ENCODE measurements at regions not wholly inside any gene's neighbourhood (a gene's known extent, or its start where the extent isn't known, plus 50 kb on each side); places are given as distances from the start of the nearest gene placed in this dataset.

DNA sequence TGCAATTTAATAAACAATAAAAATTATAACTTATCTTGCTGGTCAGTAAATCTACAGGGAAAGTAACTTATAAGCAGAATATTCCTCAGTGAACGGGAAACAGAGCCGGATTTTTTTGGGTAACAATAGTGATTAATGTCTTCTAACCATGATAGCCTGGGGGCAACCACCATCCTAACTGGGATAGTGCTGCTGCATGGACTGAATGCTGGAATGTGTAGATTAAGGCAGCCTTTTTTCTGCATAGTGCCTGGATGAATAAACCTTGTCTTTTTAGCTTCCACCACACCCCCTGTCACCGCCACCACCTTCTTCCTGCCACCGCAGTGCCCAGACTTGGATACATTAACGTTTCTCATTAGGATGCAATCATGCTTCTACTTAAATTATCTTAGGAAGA lies 83.6 kb upstream of the LNX1 start:
- no TSS peak for BruUV-seq (replicated peaks)
- ChIA-PET POLR2A (no interaction called here), RAD21 (ENCODE audit: low non-redundant PET in 1 of 2, low total read pairs in 2 of 2, uncharacterized antibody in 2 of 2, unreplicated experiment in 2 of 2) (no interaction called here), CTCF (no interaction called here)
- intact Hi-C loops (cut with micrococcal nuclease), result no loop called here
- no peaks in the 10 kb centered on the region for H3K79me2 ChIP-seq (ENCODE audit: insufficient read depth, low read length)
- no peak overlapping the region for H3K27ac ChIP-seq (ENCODE audit: low read depth, low read length)
- no peak overlapping the region for H3K9ac ChIP-seq (ENCODE audit: low read length)
- DNase-seq (ENCODE audit: low read depth, low spot score), result no peak
- H3K4me1 ChIP-seq (ENCODE audit: control insufficient read depth in 1 of 2, insufficient read depth in 2 of 2, low read length in 2 of 2), result no peaks in the 10 kb centered on the region
- no peak overlapping the region for H3K4me2 ChIP-seq (ENCODE audit: low read length)
- H2AFZ ChIP-seq (ENCODE audit: low read depth, low read length, poor library complexity, severe bottlenecking), result no peak overlapping the region
- peaks cover 25% of the 10 kb centered on the region for H3K27me3 ChIP-seq (ENCODE audit: insufficient read depth, low read length)
- TF ChIP-seq POLR2AphosphoS5 (IDR thresholded peaks at IDR 0.05; ENCODE audit: low read depth, low read length) (no peak), YY1 (IDR thresholded peaks at IDR 0.05; ENCODE audit: extremely low read depth, insufficient replicate concordance, low read depth, low read length) (no peak), ELF1 (IDR thresholded peaks at IDR 0.05; ENCODE audit: borderline replicate concordance, low read depth) (no peak)
- H3K9me2 ChIP-seq (ENCODE audit: insufficient read depth), result no peaks in the 10 kb centered on the region
- H4K20me1 ChIP-seq (ENCODE audit: insufficient read depth), result no peaks in the 10 kb centered on the region
- no peaks in the 10 kb centered on the region for H3K36me3 ChIP-seq (ENCODE audit: control insufficient read depth in 1 of 2, insufficient read depth in 2 of 2, low read length in 2 of 2)
- ATAC-seq, result no peak
- no peak overlapping the region for H3K4me3 ChIP-seq (replicated peaks in 1 of 2; ENCODE audit: low read depth in 1 of 2, low read length in 2 of 2)
- no peaks in the 10 kb centered on the region for H3K9me3 ChIP-seq (ENCODE audit: control insufficient read depth in 1 of 2, insufficient read depth in 1 of 2, low read depth in 1 of 2, low read length in 2 of 2)

DNA sequence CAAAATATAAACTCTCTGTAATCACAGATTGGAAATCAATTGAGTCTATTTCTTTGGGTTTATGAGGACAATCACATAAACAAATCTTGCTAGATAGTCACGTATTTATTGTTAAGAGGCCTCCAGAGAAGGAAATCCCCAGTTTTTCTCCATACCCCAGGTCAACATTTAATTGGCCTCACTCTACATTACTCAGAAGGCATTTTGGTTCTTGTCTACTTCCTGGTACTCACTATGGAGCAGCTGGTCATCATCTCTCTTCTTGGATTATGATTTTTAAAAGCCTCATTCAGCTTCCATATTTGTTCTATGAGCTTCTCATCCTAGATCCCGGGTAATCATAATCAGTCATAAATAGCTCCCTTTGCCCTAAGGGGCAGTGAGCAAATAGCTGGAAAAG lies 81.6 kb upstream of the LNX1 start:
- Histone ChIP-seq H3K36me3 (ENCODE audit: control insufficient read depth in 1 of 2, insufficient read depth in 2 of 2, low read length in 2 of 2) (no peaks in the 10 kb centered on the region), H3K27me3 (ENCODE audit: insufficient read depth, low read length) (peaks cover 23% of the 10 kb centered on the region), H3K9me2 (ENCODE audit: insufficient read depth) (no peaks in the 10 kb centered on the region), H3K4me2 (ENCODE audit: low read length) (no peak overlapping the region), H3K79me2 (ENCODE audit: insufficient read depth, low read length) (no peaks in the 10 kb centered on the region), H3K27ac (ENCODE audit: low read depth, low read length) (no peak overlapping the region), H3K9me3 (ENCODE audit: control insufficient read depth in 1 of 2, insufficient read depth in 1 of 2, low read depth in 1 of 2, low read length in 2 of 2) (no peaks in the 10 kb centered on the region), H4K20me1 (ENCODE audit: insufficient read depth) (no peaks in the 10 kb centered on the region), H3K9ac (ENCODE audit: low read length) (no peak overlapping the region), H3K4me3 (replicated peaks in 1 of 2; ENCODE audit: low read depth in 1 of 2, low read length in 2 of 2) (no peak overlapping the region), H3K4me1 (ENCODE audit: control insufficient read depth in 1 of 2, insufficient read depth in 2 of 2, low read length in 2 of 2) (no peaks in the 10 kb centered on the region), H2AFZ (ENCODE audit: low read depth, low read length, poor library complexity, severe bottlenecking) (no peak overlapping the region)
- TF ChIP-seq JUND (IDR thresholded peaks at IDR 0.05) (no peak), FOSL1 (IDR thresholded peaks at IDR 0.05; ENCODE audit: low read depth) (no peak), ZFX (IDR thresholded peaks at IDR 0.05) (no peak), SP1 (IDR thresholded peaks at IDR 0.05; ENCODE audit: low read depth) (no peak), ATF3 (IDR thresholded peaks at IDR 0.05) (no peak), SRF (IDR thresholded peaks at IDR 0.05; ENCODE audit: low read depth) (no peak), CEBPB (IDR thresholded peaks at IDR 0.05; ENCODE audit: low read depth) (no peak), SIN3A (IDR thresholded peaks at IDR 0.05; ENCODE audit: low read depth) (no peak), CBX3 (IDR thresholded peaks at IDR 0.05; ENCODE audit: low read depth) (no peak), YY1 (IDR thresholded peaks at IDR 0.05; ENCODE audit: extremely low read depth, insufficient replicate concordance, low read depth, low read length) (no peak), TCF7L2 (IDR thresholded peaks at IDR 0.05; ENCODE audit: borderline replicate concordance, extremely low read depth, insufficient read depth, insufficient read length) (no peak), POLR2A (IDR thresholded peaks at IDR 0.05; ENCODE audit: borderline replicate concordance, extremely low read depth, insufficient read depth, insufficient read length) (no peak)
- TF ChIP-seq, protein P1, sequence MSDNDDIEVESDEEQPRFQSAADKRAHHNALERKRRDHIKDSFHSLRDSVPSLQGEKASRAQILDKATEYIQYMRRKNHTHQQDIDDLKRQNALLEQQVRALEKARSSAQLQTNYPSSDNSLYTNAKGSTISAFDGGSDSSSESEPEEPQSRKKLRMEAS (IDR thresholded peaks at IDR 0.05), result no peak
- ChIA-PET POLR2A (no interaction called here), RAD21 (ENCODE audit: low non-redundant PET in 1 of 2, low total read pairs in 2 of 2, uncharacterized antibody in 2 of 2, unreplicated experiment in 2 of 2) (no interaction called here), CTCF (no interaction called here)
- intact Hi-C loops (cut with micrococcal nuclease), result no loop called here
- BruUV-seq (replicated peaks), result no TSS peak
- no peak for ATAC-seq
- DNase-seq (ENCODE audit: low read depth, low spot score), result no peak

All from HCT116 (cell line).